ENCODE measurements at regions not wholly inside any gene's neighbourhood (a gene's known extent, or its start where the extent isn't known, plus 50 kb on each side); places are given as distances from the start of the nearest gene placed in this dataset.
"Not testable (repeated sequence)": the region's sequence is repeated elsewhere in the genome, so short reads cannot be mapped to it uniquely, and the experiment has no call there.

DNA sequence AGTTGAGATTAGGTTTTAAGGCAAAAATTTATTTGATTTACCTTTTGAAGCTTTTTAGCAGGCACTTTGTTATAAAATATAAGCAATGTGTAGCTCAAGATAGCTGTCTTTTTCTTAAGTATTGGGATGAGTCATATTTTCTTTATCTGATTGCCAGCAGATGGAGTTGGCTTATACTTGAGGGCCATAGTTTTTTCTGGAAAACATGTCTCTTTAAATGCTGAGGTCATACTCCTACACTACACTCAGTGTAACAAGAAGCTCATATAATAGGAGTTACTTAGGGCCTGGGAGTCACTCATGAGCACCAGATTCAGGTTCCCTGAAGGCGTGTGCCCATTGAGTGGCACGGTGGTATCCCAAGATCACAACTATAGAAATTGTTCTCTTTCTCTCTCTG is 579.8 kb downstream of the EDEM1 start:
- DNase-seq = no peak

DNA sequence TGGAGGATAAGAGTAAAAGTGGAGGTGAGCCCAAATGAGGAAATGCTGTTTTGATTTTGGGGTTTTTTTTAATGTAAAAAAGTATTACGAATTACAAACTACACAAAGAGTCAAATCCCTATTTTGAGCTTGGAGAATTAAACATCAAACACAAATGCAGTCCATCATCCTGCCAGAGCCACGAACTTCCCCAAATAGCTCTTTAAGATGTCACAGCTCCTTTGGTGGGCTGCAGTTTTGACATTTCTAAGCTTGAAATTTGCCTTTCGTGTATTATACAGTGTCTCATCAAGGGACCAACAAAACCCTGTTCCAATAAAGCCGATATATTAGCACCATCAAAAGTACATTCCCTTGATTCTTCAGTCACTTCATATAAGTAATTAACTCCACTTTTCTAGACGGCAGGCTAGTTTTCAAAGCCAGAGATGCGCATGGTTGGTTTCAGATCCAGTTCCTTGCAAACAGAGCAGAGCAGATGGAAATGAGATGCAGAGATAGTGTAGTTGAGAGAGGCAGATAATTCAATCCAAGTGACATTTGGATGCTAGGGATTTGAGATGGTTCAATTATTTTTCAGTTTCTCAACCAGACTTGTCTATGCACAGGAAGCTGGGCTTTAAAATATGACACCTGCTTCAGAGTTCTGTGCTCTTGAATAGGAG is 580.9 kb downstream of the EDEM1 start:
- no peak for DNase-seq

DNA sequence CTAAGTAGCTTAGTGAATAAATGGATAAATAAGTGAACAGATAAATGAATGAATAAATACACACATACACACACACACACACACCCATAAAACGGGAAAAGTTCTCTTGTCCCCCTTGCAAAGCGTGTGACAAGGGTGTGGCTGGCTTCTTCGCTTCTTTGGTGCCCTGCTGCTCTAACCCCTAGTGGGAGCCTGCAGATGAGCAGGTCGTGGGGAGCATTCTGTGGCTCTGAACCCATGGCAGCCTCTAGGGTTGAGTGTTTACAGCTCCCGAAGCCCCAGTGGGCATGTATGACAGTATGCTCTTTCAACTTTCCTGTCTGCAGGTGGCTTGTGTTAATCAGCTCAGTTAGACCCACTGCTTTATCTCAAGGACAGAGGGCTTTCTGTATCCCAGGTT is 582.3 kb downstream of the EDEM1 start:
- DNase-seq = no peak

GRCh38 chr3:5774337-5774736 is 586.8 kb downstream of the EDEM1 start:
- DNase-seq = no peak

GRCh38 chr3:5775100-5775499 is 587.6 kb downstream of the EDEM1 start:
- not testable (repeated sequence) for DNase-seq

- no peak for DNase-seq
Observed at GRCh38 chr3:5784690-5785089, 597.2 kb downstream of the EDEM1 start.

GRCh38 chr3:5787861-5788488 is 600.5 kb downstream of the EDEM1 start:
- no peak for DNase-seq

- no peak for DNase-seq
Observed at GRCh38 chr3:5788496-5788895, 601.0 kb downstream of the EDEM1 start.

- DNase-seq = no peak
Observed at GRCh38 chr3:5791558-5791957, 604.1 kb downstream of the EDEM1 start.

GRCh38 chr3:5796541-5796940 is 609.0 kb downstream of the EDEM1 start:
- no peak for DNase-seq

- no peak for DNase-seq
Observed at GRCh38 chr3:5798809-5799208, 611.3 kb downstream of the EDEM1 start.

GRCh38 chr3:5799398-5799797 is 611.9 kb downstream of the EDEM1 start:
- DNase-seq = no peak

- DNase-seq = no peak
Observed at GRCh38 chr3:5800965-5801364, 613.5 kb downstream of the EDEM1 start.

GRCh38 chr3:5806192-5806591 is 618.7 kb downstream of the EDEM1 start:
- peak; percentile 1 for DNase-seq

DNA sequence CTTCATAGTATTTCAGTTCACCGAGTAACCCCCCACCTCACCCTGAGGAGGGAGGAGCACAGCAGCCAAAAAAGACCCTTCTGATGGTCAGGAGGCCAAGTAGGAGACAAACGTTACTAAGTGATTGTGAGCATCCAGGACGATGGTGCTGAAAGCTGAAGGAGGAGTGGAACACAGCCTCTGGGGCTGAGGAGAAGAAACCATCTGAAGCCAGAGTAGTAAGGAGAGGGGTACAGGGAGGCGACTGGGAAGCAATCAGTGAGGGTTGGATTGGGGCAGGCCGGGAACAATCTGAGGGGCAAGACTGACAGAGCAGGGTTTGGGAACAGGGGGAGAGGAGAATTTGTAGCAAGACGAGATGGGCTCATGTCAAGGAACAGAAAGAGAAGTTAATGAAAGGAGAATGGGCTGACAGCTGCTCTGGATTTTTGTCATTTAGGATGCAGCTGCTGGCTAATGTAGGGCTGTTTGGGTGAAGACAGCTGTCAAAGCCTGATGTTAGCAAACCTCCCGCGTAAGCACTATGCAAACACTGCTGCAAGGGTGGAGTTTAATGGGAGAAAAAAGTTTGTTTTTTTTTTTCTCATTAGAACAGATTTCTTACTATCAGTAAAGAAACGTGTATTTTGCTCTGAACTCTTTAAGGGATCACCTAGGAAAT is 622.2 kb downstream of the EDEM1 start:
- DNase-seq = no peak

GRCh38 chr3:5811016-5811415 is 623.5 kb downstream of the EDEM1 start:
- no peak for DNase-seq

DNA sequence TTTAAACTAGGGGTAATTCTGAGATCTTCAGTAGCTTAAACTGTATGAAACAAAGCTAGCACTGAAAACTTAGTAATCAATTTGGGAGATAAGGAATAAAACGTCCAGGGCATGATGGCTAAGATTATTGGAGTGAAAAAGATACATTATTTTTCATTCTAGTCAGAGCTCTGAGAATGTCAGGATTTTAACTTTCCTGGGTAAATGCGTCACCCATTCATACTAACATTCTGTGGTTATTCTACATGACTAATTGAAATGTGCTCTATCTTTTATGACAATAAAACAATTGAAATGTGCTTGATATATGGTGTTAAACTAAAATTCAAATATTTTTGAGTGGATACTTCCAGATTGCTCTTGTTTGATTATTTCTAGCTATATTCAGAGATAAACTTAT is 626.0 kb downstream of the EDEM1 start:
- DNase-seq = no peak

- DNase-seq = no peak
Observed at GRCh38 chr3:5822843-5823242, 635.3 kb downstream of the EDEM1 start.

DNA sequence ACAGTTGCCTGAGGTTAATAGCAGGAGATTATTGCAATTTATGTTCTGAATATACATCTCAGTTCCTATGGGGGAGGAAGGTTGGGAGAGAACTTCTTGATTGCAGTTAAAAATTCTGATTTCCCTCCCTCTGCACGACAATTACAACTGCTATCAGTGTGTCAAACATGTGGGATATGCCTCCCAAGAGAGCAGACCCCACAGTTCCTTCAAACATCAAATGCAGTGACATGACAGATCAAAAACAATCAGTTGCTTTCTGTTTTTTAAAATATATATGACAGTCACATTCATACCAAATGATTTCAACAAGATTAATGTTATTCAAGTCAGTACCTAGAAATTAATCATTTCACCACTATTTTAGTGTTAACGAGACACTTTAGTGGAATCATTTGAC is 639.0 kb downstream of the EDEM1 start:
- DNase-seq = no peak

- DNase-seq = no peak
Observed at GRCh38 chr3:5828251-5828650, 640.7 kb downstream of the EDEM1 start.

DNA sequence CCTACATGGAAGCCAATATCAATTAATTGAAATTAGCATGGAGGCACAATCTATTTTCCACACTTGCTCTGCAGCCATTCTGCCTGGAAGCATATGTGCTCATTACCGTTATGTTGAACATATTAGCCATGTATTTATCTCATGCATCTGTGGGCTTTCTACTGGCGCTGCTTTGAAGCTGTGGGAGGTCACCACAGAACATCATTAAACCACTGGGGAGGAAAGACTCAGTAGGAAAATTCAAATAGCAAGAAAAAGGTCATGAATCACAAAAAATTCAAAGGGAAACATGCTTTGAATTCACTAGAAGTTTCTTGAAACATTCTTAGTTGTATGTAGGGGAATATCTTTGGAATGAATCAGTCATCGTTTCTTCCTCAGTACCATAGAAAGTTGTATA is 652.5 kb downstream of the EDEM1 start:
- DNase-seq = no peak

- DNase-seq = no peak
Observed at GRCh38 chr3:5841599-5841998, 654.1 kb downstream of the EDEM1 start.

- DNase-seq = no peak
Observed at GRCh38 chr3:5846261-5846660, 658.8 kb downstream of the EDEM1 start.

GRCh38 chr3:5861151-5861550 is 673.6 kb downstream of the EDEM1 start:
- DNase-seq = no peak

- DNase-seq = no peak
Observed at GRCh38 chr3:5874931-5875341, 687.4 kb downstream of the EDEM1 start.

Measured in activated CD4-positive, alpha-beta T cell treated with anti-CD3 and anti-CD28 coated beads, Interleukin-10, Interleukin-2, amounts not matched to agents 100 ng/mL and 50 ng/mL, durations not matched to agents 16 hours and 8 hours (primary cell).